ENCODE measurements at regions not wholly inside any gene's neighbourhood (a gene's known extent, or its start where the extent isn't known, plus 50 kb on each side); places are given as distances from the start of the nearest gene placed in this dataset.
A peak's percentile ranks its signal among the peaks of the same experiment; 100 is the strongest.

GRCh38 chr3:139197251-139197650, 146.6 kb upstream of the MRPS22 start:
- no peaks in the 10 kb centered on the region for H3K36me3 Mint-ChIP-seq (ENCODE audit: low read depth)
- no peak for TF ChIP-seq CTCF (conservative IDR thresholded peaks at IDR 0.05)
- no peak for DNase-seq (ENCODE audit: low read depth, low spot score)
- no peak overlapping the region for H3K4me3 Mint-ChIP-seq
- peaks cover 14% of the 10 kb centered on the region for H3K9me3 Mint-ChIP-seq
- H3K27me3 Mint-ChIP-seq (ENCODE audit: low read depth) = peaks cover 6% of the 10 kb centered on the region
- no peaks in the 10 kb centered on the region for H3K4me1 Mint-ChIP-seq
- no peak overlapping the region for H3K27ac Mint-ChIP-seq (ENCODE audit: unreplicated experiment)

GRCh38 chr3:139198186-139198585, 145.6 kb upstream of the MRPS22 start:
- Mint-ChIP-seq H3K9me3 (peaks cover 13% of the 10 kb centered on the region), H3K27ac (ENCODE audit: unreplicated experiment) (no peak overlapping the region), H3K4me1 (no peaks in the 10 kb centered on the region), H3K36me3 (ENCODE audit: low read depth) (no peaks in the 10 kb centered on the region), H3K27me3 (ENCODE audit: low read depth) (peaks cover 6% of the 10 kb centered on the region), H3K4me3 (no peak overlapping the region)
- no peak for DNase-seq (ENCODE audit: low read depth, low spot score)
- no peak for TF ChIP-seq CTCF (conservative IDR thresholded peaks at IDR 0.05)

GRCh38 chr3:139198929-139199328, 144.9 kb upstream of the MRPS22 start:
- Mint-ChIP-seq H3K4me3 (no peak overlapping the region), H3K27ac (ENCODE audit: unreplicated experiment) (peak overlapping the region; percentile 47), H3K36me3 (ENCODE audit: low read depth) (no peaks in the 10 kb centered on the region), H3K27me3 (ENCODE audit: low read depth) (peaks cover 6% of the 10 kb centered on the region), H3K9me3 (peaks cover 12% of the 10 kb centered on the region), H3K4me1 (no peaks in the 10 kb centered on the region)
- no peak for DNase-seq (ENCODE audit: low read depth, low spot score)
- TF ChIP-seq CTCF (conservative IDR thresholded peaks at IDR 0.05) = no peak

- H3K4me1 Mint-ChIP-seq = no peaks in the 10 kb centered on the region
These were observed 144.3 kb upstream of the MRPS22 start for GRCh38 chr3:139199421-139200010.

GRCh38 chr3:139201446-139202225, 142.2 kb upstream of the MRPS22 start:
- Mint-ChIP-seq H3K9me3 (peaks cover 4% of the 10 kb centered on the region), H3K4me1 (no peaks in the 10 kb centered on the region), H3K36me3 (ENCODE audit: low read depth) (no peaks in the 10 kb centered on the region), H3K27ac (ENCODE audit: unreplicated experiment) (no peak overlapping the region), H3K27me3 (ENCODE audit: low read depth) (peaks cover 6% of the 10 kb centered on the region), H3K4me3 (no peak overlapping the region)
- TF ChIP-seq CTCF (conservative IDR thresholded peaks at IDR 0.05) = no peak
- DNase-seq (ENCODE audit: low read depth, low spot score) = no peak

More at GRCh38 chr3:139199421-139200010, 144.3 kb upstream of the MRPS22 start:
- Mint-ChIP-seq H3K27ac (ENCODE audit: unreplicated experiment) (no peak overlapping the region), H3K4me3 (no peak overlapping the region), H3K27me3 (ENCODE audit: low read depth) (peaks cover 6% of the 10 kb centered on the region), H3K9me3 (peaks cover 12% of the 10 kb centered on the region), H3K36me3 (ENCODE audit: low read depth) (no peaks in the 10 kb centered on the region)
- DNase-seq (ENCODE audit: low read depth, low spot score) = no peak
- no peak for TF ChIP-seq CTCF (conservative IDR thresholded peaks at IDR 0.05)

Data from neural crest cell (in vitro differentiated cells).